ENCODE measurements at regions not wholly inside any gene's neighbourhood (a gene's known extent, or its start where the extent isn't known, plus 50 kb on each side); places are given as distances from the start of the nearest gene placed in this dataset.

DNA sequence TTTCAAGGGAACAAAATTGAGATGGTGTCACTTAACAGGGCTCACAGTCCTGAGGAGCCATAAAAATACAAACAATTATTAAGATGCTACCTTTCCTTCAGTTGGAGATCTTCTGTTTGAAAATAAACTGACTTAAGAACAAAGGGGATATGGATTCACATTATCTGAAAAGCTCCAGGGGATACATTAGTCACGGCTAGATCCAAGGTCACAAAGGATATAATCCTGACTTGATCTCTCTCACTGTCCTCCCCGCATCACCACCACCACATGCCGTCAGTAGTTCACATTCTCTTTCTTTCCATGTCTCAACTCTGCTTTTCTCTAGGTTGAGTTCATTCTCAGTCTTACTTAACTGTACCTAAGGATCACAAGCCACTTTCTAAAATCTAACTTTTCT, 530.4 kb upstream of the MARCKS start:
- DNase-seq = no peak

GRCh38 chr6:113328886-113329381, 528.2 kb upstream of the MARCKS start:
- no peak for DNase-seq

GRCh38 chr6:113329942-113330635, 527.1 kb upstream of the MARCKS start:
- no peak for DNase-seq

- no peak for DNase-seq
These were observed 526.6 kb upstream of the MARCKS start for GRCh38 chr6:113330636-113330946.

DNA sequence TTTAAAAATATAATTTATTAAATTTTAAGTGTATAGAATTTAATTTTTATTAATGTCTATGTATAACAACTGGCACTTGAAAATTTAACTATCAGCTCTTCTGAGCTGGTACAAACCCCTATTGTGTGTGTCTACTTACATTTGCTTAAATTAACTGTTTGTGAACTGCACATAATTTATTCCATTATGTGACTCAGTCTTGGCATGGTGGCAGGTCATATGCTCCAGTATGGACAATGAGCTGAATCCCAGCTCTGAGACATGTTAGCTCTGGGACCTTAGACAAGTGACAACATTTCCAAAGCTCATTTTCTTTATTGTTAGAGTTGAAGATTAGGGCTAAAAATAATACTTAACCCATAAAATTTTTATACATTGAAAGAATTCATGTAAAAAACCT, 526.1 kb upstream of the MARCKS start:
- no peak for DNase-seq

- DNase-seq = no peak
These were observed 518.5 kb upstream of the MARCKS start for GRCh38 chr6:113338644-113339043.

- no peak for DNase-seq
These were observed 517.9 kb upstream of the MARCKS start for GRCh38 chr6:113339209-113339608.

- no peak for DNase-seq
These were observed 516.8 kb upstream of the MARCKS start for GRCh38 chr6:113340371-113340770.

- no peak for DNase-seq
These were observed 513.2 kb upstream of the MARCKS start for GRCh38 chr6:113343940-113344339.

GRCh38 chr6:113344969-113345368, 512.2 kb upstream of the MARCKS start:
- DNase-seq = no peak

GRCh38 chr6:113347436-113347835, 509.7 kb upstream of the MARCKS start:
- DNase-seq = no peak

DNA sequence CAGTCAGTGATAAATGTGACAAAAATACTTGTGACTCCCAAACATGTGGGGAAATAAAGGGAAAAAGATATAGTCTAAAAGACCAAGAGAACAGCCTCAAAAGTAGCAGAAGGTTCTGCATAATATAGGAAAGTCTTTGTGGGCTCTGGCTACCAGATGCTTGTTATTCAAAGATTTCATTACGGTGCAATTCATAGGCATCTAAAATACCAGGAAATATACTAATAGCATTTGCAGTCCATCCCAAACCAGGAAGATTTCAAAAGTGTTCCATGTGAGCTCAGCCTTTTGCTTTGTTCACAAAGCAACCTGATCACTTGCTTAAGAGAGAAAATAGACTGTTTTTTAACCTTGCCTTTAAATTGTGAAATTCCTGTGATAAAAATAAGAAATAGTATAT, 506.7 kb upstream of the MARCKS start:
- DNase-seq = no peak

DNA sequence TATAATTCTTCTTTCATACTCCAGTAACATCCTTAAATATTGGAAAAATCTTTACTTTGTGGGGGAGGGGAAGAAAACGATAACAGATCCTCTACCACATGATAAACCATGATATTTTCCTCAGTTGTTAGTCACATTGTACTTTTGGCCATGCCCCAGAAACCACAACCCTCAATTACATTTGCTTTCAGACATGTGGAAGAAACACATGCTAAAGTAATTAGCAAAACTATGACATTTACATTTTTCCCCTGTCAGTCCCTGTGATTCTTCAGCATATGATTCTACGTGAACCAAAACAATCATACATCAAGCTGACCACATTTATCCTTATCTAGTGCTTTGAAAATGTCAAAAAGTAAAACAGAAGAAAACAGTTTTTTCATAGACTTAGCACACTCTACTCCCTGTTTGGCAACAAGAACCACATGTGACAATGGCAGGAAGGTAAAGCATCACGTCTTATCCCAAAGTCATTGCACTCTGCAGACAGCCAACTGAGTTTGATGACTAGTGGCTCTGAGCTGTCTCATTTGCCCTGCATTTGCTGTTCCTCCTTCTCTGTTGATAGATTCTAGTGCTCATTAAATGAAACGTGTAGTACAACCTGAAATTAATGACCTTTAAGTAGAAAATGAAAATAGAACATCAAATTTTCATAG, 505.8 kb upstream of the MARCKS start:
- DNase-seq = no peak

DNA sequence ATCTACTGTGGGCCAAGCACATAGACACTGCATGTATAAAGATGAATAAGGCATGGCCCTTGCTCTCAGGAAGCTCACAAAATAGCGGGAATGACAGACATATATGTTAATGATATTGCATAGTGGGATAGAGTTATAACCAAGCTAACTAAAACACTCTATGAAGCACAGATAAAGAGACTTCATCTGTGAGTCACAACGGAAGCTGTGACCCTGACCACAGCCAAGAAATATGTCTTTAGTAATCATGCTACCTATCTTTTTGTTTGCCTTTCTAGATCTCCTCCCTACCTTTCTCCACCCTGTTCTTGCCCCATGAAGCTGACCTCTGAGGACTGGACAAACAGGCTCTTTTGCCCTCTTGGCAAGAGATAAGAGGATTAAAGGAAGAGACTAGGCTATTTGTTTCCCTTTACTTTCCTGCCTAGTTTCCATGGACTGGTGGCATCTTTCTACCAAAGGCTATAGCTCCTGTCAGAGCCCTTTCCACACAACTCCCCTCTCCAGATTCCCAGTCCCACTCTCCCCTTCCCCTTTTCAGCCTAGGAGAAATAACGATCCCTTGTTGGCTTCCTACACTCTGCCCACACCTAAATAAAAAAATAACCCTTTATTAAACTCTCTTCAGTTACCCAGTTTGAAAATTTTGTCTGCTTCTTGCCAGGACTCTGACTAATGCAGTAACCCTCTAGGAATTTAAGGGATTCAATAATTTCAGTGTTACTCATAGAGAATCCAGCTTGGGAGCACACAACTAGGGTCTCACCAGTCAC, 504.9 kb upstream of the MARCKS start:
- DNase-seq = no peak

DNA sequence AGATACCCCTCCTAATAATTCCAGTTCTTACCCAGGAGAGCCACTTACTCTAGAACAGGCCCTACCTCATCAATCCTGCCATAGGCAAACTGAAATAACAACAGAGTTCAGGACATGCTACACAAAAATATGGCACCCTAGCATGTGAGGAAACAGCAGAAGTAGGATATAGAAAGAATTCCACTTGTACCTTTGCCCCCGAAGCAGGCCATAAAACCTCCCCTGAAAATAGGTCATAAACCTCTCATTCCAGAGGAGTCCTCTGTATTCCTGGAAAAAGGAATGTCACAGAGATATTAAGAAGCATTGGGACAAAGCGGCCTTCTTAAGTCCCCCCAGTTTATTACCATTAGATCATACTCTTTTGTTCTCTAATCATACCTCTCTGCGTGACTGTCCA, 504.3 kb upstream of the MARCKS start:
- no peak for DNase-seq

DNA sequence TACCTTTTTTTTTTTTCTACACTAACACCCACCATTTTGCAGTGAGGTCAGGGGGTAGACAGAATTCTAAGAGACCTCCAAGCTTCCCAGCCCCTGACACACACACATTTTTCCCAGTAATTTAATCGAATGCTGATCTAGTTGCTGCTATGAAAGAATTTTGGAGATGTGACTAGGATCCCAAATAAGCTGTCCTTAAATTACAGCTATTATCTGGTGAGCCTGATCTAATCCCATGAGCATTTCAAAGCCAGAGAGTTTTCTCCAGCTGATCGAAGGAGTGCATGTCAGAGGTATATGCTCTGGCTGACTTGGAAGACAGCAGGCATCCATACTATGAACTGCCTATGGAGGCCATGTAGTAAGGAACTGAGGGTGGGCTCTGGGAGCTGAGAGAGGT, 503.8 kb upstream of the MARCKS start:
- DNase-seq = no peak

- no peak for DNase-seq
These were observed 502.8 kb upstream of the MARCKS start for GRCh38 chr6:113354204-113354895.

- DNase-seq = no peak
These were observed 501.0 kb upstream of the MARCKS start for GRCh38 chr6:113356139-113356538.

- no peak for DNase-seq
These were observed 500.1 kb upstream of the MARCKS start for GRCh38 chr6:113357041-113357440.

DNA sequence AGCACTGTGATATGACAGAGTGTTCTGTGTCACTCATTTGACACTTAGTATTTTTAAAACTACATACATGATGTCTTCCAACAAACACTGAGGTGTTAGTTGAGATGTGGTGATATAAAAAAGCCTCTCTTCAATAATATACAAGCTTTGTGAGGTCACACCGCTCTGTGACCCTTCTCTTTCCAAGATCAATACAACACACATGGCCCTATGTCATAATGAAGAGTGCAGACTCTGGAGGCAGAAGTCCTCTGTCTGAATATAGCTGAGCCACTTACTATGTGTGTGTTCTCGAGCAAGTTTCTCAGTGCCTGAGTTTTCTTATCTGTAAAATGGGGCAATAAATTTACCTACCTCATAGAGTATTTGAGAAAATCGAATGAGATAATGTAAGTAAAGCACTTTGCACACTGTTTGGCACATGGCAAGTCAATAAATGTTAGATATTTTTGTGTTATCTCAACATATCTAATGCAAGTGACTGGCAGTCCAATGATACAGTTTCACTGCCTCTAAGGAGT, 499.0 kb upstream of the MARCKS start:
- no peak for DNase-seq

DNA sequence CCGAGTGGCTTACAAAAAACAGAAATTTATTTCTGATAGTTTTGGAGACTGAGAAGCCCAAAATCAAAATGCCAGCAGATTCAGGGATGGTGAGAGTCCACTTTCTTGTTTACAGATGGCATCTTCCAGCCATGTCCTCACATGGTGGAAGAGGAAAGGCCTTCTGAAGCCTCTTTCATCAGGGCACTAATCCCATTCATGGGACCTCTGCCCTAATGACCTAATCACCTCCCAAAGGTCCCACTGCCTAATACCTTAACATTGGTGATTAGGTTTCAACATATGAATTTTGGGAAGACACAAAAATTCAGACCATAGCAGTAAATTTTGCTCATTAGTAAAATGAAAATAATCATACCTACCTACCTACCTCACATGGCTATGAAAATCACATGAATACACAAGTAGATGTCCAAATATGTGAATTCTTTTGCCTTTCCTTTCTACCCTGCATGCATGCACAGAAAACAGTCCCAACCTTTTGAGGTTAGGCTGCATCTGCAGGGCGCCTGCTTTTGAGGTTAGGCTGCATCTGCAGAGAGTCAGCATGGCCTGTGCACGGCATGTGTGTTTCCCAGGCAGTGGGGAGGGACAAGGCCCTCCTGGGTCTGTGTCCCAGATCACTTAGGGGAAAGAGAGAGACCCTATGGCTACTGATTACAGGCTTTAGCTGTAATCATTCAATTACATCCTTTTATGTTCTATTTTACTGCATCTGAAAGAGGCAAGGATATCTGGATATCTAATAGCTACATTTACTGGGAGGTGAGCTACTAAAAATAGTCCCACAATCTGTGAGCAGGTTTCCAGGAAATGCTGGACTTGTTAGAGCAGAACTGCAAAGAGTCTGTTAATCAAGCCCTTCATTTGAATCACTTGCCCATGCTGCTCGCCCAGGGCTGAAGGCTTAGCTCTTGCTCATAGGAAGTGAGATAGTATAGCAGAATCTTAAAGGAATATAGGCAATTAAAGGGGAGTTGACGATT, 497.7 kb upstream of the MARCKS start:
- DNase-seq = peak; percentile 42
